Panc1 (cell line): ENCODE measurements at regions not wholly inside any gene's neighbourhood (a gene's known extent, or its start where the extent isn't known, plus 50 kb on each side); places are given as distances from the start of the nearest gene placed in this dataset.
A peak's percentile ranks its signal among the peaks of the same experiment; 100 is the strongest.
"Not testable (repeated sequence)": the region's sequence is repeated elsewhere in the genome, so short reads cannot be mapped to it uniquely, and the experiment has no call there.

Experiments
- POLR2AphosphoS5 ChIP-seq: IDR thresholded peaks from 2 replicates; pipeline ENCODE4 v1.6.1; 2012; ENCODE audit warnings: mild to moderate bottlenecking, low read depth, low read length, moderate library complexity
- SIN3A ChIP-seq: IDR thresholded peaks from 2 replicates; pipeline ENCODE4 v1.6.1; 2012; ENCODE audit warnings: low read depth, mild to moderate bottlenecking, low read length, moderate library complexity, borderline replicate concordance; ENCODE audit not compliant: insufficient read depth
- TF ChIP-seq, protein P1 (sequence below): fragments of 450-650 bp; IDR thresholded peaks from 2 replicates; pipeline ENCODE4 v1.5.1; 2017; ENCODE audit warnings: mild to moderate bottlenecking

DNA sequence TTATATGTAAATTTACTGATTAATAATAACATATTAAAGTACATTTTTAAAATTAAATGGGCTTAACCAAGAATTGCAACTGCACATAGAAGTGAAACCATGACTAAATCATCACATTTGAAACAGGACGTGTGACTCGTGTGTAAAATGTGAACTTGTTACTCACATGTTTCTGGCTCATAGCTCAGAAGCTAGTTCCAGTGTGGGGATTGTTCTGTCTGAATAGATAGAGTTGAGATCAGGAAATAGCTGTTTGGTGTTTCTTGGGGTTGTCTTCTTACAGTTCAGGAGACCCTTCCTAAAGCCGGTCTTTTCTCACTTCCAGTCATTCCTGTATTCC, 130.9 kb downstream of the LAT start:
- TF ChIP-seq, protein P1, sequence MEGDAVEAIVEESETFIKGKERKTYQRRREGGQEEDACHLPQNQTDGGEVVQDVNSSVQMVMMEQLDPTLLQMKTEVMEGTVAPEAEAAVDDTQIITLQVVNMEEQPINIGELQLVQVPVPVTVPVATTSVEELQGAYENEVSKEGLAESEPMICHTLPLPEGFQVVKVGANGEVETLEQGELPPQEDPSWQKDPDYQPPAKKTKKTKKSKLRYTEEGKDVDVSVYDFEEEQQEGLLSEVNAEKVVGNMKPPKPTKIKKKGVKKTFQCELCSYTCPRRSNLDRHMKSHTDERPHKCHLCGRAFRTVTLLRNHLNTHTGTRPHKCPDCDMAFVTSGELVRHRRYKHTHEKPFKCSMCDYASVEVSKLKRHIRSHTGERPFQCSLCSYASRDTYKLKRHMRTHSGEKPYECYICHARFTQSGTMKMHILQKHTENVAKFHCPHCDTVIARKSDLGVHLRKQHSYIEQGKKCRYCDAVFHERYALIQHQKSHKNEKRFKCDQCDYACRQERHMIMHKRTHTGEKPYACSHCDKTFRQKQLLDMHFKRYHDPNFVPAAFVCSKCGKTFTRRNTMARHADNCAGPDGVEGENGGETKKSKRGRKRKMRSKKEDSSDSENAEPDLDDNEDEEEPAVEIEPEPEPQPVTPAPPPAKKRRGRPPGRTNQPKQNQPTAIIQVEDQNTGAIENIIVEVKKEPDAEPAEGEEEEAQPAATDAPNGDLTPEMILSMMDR = peak; percentile 28; the same call in 1 of the 2 replicates
- TF ChIP-seq POLR2AphosphoS5, SIN3A: not testable (repeated sequence)
